ENCODE measurements at regions not wholly inside any gene's neighbourhood (a gene's known extent, or its start where the extent isn't known, plus 50 kb on each side); places are given as distances from the start of the nearest gene placed in this dataset.

DNA sequence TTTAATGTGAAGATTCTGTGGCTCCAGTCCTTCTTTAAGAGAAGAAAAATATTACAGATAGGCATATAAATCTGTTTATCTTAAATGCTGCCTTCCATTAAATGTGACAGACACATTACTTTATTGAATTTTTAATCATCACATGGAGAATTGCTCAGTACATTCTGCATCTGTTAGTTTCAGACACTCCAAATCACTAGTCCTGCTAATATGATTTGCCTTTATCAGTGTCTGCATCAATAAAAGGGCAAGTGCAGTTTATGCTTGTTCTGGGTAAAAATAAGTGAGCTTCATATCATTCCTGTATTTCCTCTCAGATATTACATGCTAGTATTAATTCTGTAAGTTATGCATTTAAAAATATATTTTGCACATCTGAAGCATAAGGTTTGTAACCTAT, 666.4 kb downstream of the TECRL start:
- TF ChIP-seq, protein P1, sequence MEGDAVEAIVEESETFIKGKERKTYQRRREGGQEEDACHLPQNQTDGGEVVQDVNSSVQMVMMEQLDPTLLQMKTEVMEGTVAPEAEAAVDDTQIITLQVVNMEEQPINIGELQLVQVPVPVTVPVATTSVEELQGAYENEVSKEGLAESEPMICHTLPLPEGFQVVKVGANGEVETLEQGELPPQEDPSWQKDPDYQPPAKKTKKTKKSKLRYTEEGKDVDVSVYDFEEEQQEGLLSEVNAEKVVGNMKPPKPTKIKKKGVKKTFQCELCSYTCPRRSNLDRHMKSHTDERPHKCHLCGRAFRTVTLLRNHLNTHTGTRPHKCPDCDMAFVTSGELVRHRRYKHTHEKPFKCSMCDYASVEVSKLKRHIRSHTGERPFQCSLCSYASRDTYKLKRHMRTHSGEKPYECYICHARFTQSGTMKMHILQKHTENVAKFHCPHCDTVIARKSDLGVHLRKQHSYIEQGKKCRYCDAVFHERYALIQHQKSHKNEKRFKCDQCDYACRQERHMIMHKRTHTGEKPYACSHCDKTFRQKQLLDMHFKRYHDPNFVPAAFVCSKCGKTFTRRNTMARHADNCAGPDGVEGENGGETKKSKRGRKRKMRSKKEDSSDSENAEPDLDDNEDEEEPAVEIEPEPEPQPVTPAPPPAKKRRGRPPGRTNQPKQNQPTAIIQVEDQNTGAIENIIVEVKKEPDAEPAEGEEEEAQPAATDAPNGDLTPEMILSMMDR (IDR thresholded peaks at IDR 0.05) = no peak
- TF ChIP-seq POLR2A (IDR thresholded peaks at IDR 0.05) (no peak), POLR2AphosphoS5 (IDR thresholded peaks at IDR 0.05) (no peak), EP300 (IDR thresholded peaks at IDR 0.05) (no peak)
